Rectal smooth muscle tissue (tissue), 1 donor: ENCODE measurements at regions not wholly inside any gene's neighbourhood (a gene's known extent, or its start where the extent isn't known, plus 50 kb on each side); places are given as distances from the start of the nearest gene placed in this dataset.

ENCODE experiments used
- H3K27ac ChIP-seq: one replicate; pipeline ENCODE4 v1.7.0; 2013; ENCODE audit warnings: low read depth, low read length, inconsistent platforms
- H3K27me3 ChIP-seq: one replicate; pipeline ENCODE4 v1.7.0; 2013; ENCODE audit warnings: low read length; ENCODE audit not compliant: control insufficient read depth, insufficient read depth
- H3K36me3 ChIP-seq: one replicate; pipeline ENCODE4 v1.7.0; 2013; ENCODE audit warnings: low read length; ENCODE audit not compliant: control insufficient read depth, insufficient read depth
- H3K4me1 ChIP-seq: one replicate; pipeline ENCODE4 v1.7.0; 2013; ENCODE audit warnings: low read length; ENCODE audit not compliant: control insufficient read depth, insufficient read depth
- H3K4me3 ChIP-seq: one replicate; pipeline ENCODE4 v1.7.0; 2013; ENCODE audit warnings: low read length
- H3K9ac ChIP-seq: one replicate; pipeline ENCODE4 v1.7.0; 2013; ENCODE audit warnings: low read length

DNA sequence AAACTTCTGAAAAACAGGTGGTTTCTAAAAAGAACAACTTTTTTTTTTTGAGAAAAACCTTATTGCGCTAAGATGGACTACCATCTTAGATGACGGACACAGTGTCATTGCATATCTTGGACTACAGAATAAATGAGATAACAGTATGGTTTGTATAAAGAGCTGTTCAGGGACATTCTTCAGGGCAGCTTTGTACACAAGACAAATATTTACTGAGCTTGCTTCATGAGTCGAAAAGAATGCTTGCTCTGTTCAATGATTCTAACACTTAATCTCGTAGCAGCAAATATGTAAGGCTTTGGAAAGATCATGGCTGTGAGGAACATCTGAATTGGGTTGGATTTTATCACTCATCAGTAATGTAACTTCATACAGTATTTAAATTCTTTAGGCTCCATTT is 282.5 kb upstream of the CWC22 start:
- Histone ChIP-seq H3K4me3 (no peak overlapping the region), H3K27ac (no peak overlapping the region), H3K9ac (no peak overlapping the region), H3K36me3 (no peaks in the 10 kb centered on the region), H3K27me3 (no peaks in the 10 kb centered on the region), H3K4me1 (no peaks in the 10 kb centered on the region)

DNA sequence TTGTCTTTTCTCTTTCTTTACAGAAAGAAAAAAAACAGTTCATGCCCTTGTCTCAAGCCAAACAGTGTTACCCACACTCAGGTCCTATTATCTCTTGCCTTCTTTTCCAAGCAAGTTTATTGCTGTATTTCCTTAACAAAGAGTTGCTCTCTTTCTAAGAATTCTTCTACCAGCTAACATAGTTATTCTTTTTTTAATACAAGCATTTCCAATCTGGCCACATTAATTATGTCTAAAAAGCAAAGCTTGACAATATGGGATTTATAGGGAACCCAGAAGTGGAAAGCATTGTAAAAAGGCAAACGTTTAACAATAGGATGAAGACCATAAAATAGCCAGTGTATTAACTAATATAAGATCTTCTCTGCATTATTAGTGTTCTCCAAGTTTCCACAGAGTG is 272.5 kb upstream of the CWC22 start:
- no peak overlapping the region for H3K9ac ChIP-seq
- no peaks in the 10 kb centered on the region for H3K27me3 ChIP-seq
- no peak overlapping the region for H3K4me3 ChIP-seq
- no peaks in the 10 kb centered on the region for H3K36me3 ChIP-seq
- no peak overlapping the region for H3K27ac ChIP-seq
- no peaks in the 10 kb centered on the region for H3K4me1 ChIP-seq

DNA sequence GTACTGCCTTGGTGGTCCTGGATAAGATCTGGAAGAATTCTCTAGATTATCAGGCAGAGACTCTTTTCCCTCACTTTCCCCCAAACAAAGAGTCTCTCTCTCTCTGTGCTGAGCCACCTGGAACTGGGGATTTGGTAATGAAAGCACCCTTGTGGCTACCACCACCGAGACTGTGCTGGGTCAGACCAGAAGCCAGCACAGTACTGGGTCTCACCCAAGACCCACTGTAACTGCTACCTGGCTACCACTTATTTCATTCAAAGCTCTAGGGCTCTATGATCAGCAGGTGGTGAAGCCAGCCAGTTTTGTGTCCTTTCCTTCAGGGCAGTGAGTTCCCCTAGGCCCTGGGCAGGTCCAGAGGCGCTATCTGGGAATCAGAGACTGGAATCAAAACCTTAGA is 269.6 kb upstream of the CWC22 start:
- no peaks in the 10 kb centered on the region for H3K4me1 ChIP-seq
- no peaks in the 10 kb centered on the region for H3K36me3 ChIP-seq
- H3K27ac ChIP-seq, result no peak overlapping the region
- H3K4me3 ChIP-seq, result no peak overlapping the region
- H3K27me3 ChIP-seq, result no peaks in the 10 kb centered on the region
- no peak overlapping the region for H3K9ac ChIP-seq

DNA sequence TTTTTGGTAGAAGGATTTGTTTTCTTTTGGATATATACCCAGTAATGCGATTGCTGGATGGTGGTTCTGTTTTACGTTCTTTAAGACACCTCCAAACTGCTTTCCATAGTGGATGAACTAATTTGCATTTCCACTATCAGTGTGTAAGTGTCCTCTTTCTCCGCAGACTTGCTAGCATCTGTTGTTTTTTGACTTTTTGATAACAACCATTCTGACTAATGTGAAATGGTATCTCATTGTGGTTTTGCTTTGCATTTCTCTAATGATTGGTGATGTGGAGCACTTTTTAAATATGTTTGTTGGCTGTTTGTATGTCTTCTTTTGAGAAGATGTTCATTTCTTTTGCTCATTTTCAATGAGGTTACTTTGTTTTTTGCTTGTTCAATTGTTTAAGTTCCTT is 260.9 kb upstream of the CWC22 start:
- H3K36me3 ChIP-seq, result no peaks in the 10 kb centered on the region
- H3K27me3 ChIP-seq, result no peaks in the 10 kb centered on the region
- H3K27ac ChIP-seq, result no peak overlapping the region
- H3K9ac ChIP-seq, result no peak overlapping the region
- H3K4me1 ChIP-seq, result no peaks in the 10 kb centered on the region
- no peak overlapping the region for H3K4me3 ChIP-seq

DNA sequence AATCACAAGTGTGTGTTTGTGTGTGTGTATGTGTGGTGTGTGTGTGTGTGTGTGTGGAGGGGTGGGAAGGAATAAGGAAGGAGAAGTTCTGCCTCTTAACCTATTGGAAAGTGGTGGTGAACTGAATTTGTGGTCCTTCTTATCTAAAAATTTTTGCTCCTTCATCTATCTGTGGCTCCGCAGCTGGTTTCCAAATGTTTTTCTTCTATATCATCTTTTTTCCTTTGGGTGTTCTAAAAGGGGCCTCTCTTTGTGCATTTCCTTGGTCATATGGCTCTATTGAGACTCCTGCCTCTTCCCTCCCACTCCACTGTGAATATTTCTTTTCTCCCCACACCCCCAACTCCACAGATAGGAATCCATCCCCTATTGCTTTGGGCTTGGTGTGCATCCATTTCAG is 254.9 kb upstream of the CWC22 start:
- no peaks in the 10 kb centered on the region for H3K27me3 ChIP-seq
- no peaks in the 10 kb centered on the region for H3K36me3 ChIP-seq

DNA sequence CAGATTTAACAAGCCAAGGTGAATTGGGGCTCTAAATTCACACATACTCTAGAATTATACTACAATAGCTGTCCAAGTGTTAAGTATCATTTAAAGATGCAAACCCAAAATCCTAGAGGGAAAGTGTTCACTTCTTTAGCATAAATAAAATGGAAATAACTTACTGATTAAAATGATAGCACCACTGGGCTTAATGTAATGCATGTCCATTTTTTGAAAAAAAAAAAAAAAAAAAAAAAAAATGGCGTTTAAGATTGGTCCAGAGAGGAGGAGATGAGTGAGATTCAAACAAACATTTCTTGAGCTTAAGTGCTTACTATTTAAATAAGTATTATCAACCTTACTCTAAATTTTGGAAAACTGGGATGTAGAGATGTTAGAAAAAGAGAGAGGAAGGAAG is 251.5 kb upstream of the CWC22 start:
- no peak overlapping the region for H3K9ac ChIP-seq
- H3K4me1 ChIP-seq, result no peaks in the 10 kb centered on the region
- H3K36me3 ChIP-seq, result no peaks in the 10 kb centered on the region
- no peak overlapping the region for H3K4me3 ChIP-seq
- H3K27me3 ChIP-seq, result no peaks in the 10 kb centered on the region
- H3K27ac ChIP-seq, result no peak overlapping the region

More for the DNA sequence above, 254.9 kb upstream of the CWC22 start:
- no peaks in the 10 kb centered on the region for H3K4me1 ChIP-seq
- no peak overlapping the region for H3K9ac ChIP-seq
- H3K4me3 ChIP-seq, result no peak overlapping the region
- no peak overlapping the region for H3K27ac ChIP-seq

DNA sequence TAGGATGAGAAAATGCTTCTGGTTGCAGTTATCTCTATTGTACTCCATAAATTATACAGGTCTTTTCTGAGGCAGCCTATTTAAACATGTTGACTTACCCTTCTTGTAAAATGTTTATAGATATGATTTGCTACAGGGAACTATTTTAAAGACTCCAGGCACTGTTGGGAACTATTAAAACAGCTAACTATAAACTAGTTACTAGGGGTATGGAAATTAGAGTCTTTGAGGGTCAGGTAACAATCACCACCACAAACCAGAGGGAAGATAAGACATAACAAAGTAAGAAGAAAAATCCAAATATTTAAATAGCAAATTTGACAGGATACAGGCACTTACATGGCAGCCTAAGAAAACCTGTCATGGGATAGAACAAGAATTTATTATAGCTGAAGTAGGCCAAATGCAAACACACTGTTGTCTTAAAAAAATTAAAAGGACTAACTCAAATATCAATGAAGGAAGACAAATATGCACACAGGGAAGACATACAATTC is 251.0 kb upstream of the CWC22 start:
- Histone ChIP-seq H3K9ac (no peak overlapping the region), H3K4me3 (no peak overlapping the region), H3K4me1 (no peaks in the 10 kb centered on the region), H3K36me3 (no peaks in the 10 kb centered on the region), H3K27ac (no peak overlapping the region), H3K27me3 (no peaks in the 10 kb centered on the region)

DNA sequence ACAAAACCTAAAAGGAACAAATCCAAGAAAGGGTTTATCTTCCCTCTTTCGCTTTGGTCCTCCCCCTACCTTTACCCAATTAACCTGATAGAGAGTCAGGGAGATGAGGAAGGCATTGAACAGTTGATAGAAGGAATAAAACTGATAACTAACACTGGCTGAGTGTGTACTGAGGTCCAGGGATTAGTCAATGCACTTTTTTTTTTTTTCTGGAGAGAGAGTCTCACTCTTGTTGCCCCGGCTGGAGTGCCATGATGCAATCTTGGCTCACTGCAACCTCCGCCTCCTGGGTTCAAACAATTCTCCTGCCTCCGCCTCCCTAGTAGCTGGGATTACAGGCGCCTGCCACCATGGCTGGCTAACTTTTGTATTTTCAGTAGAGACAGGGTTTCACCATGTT is 250.2 kb upstream of the CWC22 start:
- no peaks in the 10 kb centered on the region for H3K27me3 ChIP-seq
- no peak overlapping the region for H3K27ac ChIP-seq
- no peak overlapping the region for H3K4me3 ChIP-seq
- H3K4me1 ChIP-seq, result no peaks in the 10 kb centered on the region
- no peak overlapping the region for H3K9ac ChIP-seq
- H3K36me3 ChIP-seq, result no peaks in the 10 kb centered on the region

DNA sequence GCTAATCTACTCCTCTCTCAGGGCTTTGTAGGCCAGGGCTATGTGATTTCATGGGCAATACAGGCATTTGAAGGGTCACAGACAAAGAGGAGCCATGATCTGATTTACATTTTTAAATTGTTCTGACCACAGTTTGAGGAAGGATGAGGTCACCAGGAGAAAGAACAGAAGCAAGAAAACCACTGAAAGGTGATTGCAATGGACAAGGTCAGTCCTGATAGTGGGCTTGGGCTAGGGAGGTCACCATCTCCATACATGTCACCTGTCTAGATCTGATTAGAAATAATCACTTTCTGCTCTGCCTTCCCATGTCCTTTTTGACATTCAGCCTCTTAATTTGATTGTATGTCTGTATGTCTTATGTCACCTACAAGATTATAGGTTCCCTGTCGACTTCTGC is 248.9 kb upstream of the CWC22 start:
- no peak overlapping the region for H3K27ac ChIP-seq
- H3K27me3 ChIP-seq, result no peaks in the 10 kb centered on the region
- H3K4me3 ChIP-seq, result no peak overlapping the region
- no peak overlapping the region for H3K9ac ChIP-seq
- no peaks in the 10 kb centered on the region for H3K4me1 ChIP-seq
- H3K36me3 ChIP-seq, result no peaks in the 10 kb centered on the region

DNA sequence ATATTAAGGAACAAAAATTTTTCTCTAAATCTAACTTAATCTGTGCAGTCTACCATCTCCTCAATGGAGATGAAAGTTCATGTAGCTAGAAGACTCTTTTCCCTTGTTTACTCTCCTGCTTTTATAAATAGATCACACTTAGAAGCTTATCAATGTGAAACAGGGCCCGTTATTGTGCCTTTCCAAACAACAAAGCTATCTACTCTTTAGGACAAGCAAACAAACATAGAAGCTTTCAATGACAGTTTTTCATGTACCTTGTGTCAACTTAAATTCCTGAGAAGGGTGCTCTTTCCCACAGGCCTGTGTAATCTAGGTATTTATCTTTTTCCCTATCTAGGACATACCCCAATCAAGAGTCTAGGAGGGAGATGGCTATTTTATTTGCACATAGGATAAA is 247.8 kb upstream of the CWC22 start:
- no peaks in the 10 kb centered on the region for H3K27me3 ChIP-seq
- no peak overlapping the region for H3K27ac ChIP-seq
- no peak overlapping the region for H3K9ac ChIP-seq
- no peaks in the 10 kb centered on the region for H3K36me3 ChIP-seq
- no peak overlapping the region for H3K4me3 ChIP-seq
- H3K4me1 ChIP-seq, result no peaks in the 10 kb centered on the region

DNA sequence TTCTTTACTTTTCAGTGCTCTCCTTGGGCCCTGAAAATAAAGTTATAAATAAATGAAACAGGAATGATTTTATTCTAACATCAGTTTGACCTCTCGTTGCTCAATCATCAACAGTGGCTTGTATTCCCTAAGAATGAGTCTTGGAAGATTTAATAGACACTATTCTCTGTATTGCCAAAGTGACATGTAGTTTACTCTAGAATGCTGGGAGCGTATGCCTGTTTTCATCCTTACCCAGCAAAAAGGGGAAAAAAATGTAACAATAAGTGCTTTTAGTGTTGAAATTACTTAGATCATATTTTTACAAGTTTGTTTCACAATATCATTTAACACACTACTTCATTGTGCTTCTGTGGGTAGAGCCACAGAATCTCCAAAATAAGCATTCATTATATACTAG is 240.6 kb upstream of the CWC22 start:
- Histone ChIP-seq H3K27ac (no peak overlapping the region), H3K9ac (no peak overlapping the region), H3K36me3 (no peaks in the 10 kb centered on the region), H3K4me3 (no peak overlapping the region), H3K4me1 (no peaks in the 10 kb centered on the region), H3K27me3 (no peaks in the 10 kb centered on the region)

DNA sequence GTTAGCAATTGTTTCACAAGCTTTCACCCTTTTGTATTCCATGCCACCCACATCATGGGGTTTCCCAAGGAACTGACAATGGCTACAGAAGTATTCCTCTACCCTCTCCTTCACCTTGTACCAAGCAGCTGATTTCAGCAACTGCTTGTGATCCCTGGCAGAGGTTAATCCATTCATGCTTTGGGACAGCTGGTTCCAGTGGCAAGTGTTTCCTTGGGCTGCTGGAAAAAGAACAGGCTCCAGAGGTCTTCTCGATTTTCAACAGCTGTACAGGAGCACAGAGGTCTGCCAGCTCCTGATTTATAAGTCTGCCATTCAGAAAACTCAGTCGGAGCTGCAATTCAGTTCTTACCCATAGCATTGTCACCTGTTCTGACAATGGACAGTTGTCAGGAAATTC is 239.2 kb upstream of the CWC22 start:
- no peak overlapping the region for H3K9ac ChIP-seq
- no peak overlapping the region for H3K4me3 ChIP-seq
- H3K27me3 ChIP-seq, result no peaks in the 10 kb centered on the region
- H3K36me3 ChIP-seq, result no peaks in the 10 kb centered on the region
- H3K27ac ChIP-seq, result no peak overlapping the region
- H3K4me1 ChIP-seq, result no peaks in the 10 kb centered on the region

DNA sequence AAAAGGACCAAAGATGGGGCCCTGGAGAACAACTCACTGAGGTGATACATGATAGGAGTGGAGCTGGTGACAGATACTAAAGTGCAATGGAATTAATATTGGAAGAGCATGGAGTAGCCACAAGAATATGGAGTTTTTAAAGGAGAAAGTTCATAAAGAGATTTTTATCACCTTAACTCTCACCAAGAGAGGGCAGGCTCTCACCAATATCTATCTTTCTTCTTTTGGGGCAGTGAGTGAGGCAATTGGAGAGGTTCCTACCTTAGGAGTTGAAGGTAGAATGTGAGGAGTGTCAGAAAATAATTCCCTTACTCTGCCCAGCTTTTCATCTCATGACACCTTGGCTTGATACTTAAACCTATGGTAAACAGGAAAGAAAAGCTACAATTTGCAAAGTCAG is 233.7 kb upstream of the CWC22 start:
- H3K27ac ChIP-seq, result no peak overlapping the region
- H3K4me3 ChIP-seq, result no peak overlapping the region

More for the DNA sequence above, 233.7 kb upstream of the CWC22 start:
- Histone ChIP-seq H3K9ac (no peak overlapping the region), H3K36me3 (no peaks in the 10 kb centered on the region), H3K27me3 (no peaks in the 10 kb centered on the region), H3K4me1 (no peaks in the 10 kb centered on the region)
